Hematopoietic multipotent progenitor cell treated with erythropoietin and hydrocortisone succinate and interleukin-3 and kit ligand, for 15 days (in vitro differentiated cells): ENCODE measurements at regions not wholly inside any gene's neighbourhood (a gene's known extent, or its start where the extent isn't known, plus 50 kb on each side); places are given as distances from the start of the nearest gene placed in this dataset.
A peak's percentile ranks its signal among the peaks of the same experiment; 100 is the strongest.
"Not testable (repeated sequence)": the region's sequence is repeated elsewhere in the genome, so short reads cannot be mapped to it uniquely, and the experiment has no call there.

ENCODE experiments used
- DNase-seq: peaks from one replicate; pipeline ENCODE4 v3.0.0-alpha.2; 2015; ENCODE audit warnings: low spot score

DNA sequence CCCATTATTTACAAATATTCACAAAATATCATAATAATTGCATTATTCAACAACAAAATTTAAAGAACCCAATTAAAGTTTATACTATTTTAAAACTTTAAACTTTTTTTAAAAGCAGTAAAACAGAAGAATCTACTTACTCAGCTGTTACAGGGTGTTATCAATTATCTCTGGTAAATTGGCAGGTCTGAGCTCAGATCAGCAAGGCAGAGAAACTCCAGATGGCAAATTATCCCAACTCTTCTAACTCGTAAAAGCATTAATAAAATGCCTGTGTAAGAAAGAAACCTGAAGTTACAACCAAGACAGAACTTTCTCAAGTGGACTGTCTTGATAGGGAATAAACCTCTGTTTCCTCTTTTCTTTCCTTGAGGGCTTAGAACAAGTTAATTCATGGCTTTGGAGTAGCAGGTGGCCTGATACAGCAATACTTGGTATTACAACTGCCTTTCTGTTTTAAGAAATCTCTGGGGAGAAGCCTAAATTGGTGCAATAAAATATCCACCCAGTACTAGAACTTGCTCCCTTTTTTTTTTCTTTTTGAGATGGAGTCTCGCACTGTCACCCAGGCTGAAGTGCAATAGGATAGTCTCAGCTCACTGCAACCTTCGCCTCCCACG, 275.3 kb upstream of the MKLN1 start:
- DNase-seq, result no peak

DNA sequence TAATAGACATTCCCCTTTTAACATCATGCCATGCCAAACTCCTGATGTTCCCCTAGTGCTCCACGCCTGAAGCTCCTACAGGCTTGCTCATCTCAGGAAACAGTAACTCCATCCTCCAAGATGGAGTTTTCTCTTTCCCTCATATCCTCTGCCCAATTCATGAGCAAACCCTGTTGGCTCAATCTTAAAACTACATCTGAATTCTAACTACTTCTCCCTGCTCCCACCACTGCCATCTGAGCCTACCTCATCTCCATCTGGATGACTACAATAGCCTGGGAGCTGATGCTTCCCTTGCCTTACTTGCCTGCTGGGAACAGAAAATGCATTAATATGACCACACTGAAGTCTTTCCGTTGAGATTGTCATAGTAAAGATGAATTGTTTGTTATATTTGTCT, 271.7 kb upstream of the MKLN1 start:
- no peak for DNase-seq

GRCh38 chr7:131057015-131057793, 270.5 kb upstream of the MKLN1 start:
- DNase-seq, result no peak

- no peak for DNase-seq
These were observed 269.9 kb upstream of the MKLN1 start for GRCh38 chr7:131057794-131058070.

DNA sequence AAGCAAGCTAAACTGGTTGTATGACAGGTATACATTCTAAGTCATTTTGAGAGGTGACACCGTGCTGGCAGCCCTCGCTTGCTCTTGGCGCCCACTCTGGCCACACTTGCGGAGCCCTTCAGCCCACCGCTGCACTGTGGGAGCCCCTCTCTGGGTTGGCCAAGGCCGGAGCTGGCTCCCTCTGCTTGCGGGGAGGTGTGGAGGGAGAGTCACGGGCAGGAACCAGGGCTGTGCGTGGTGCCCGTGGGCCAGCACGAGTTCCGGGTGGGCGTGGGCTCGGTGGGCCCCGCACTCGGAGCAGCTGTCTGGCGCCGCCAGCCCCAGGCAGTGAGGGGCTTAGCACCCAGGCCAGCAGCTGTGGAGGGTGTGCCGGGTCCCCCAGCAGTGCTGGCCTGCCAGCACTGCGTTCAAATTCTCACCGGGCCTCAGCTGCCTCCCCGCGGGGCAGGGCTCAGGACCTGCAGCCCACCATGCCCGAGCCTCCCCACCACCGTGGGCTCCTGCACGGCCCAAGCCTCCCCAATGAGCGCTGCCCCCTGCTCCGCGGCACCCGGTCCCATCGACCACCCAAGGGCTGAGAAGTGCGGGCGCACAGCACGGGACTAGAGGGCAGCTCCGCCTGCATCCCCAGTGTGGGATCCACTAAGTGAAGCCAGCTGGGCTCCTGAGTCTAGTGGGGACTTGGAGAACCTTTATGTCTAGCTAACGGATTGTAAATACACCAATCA, 269.0 kb upstream of the MKLN1 start:
- not testable (repeated sequence) for DNase-seq

- not testable (repeated sequence) for DNase-seq
These were observed 268.3 kb upstream of the MKLN1 start for GRCh38 chr7:131059401-131059800.

DNA sequence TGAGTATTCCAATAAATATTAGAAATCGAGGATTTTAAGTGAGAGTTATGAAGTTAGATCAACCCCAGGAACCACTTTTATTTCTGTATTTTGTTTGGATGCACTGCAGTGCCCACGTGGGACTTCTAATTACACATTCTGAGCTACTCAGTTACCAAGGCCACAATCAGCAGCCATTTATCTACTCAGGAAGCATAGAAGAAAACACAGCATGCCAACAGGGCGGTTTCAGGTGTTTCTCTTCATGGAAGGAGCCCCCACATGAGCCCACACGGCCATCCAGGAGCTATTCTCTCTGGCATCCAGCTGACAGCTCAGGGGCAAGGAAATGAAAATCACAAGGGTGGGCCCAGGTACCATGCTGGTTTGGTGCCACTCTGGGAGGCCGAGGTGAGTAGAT, 266.5 kb upstream of the MKLN1 start:
- no peak for DNase-seq

- DNase-seq, result no peak
These were observed 265.9 kb upstream of the MKLN1 start for GRCh38 chr7:131061818-131062217.

- no peak for DNase-seq
These were observed 261.0 kb upstream of the MKLN1 start for GRCh38 chr7:131066635-131067034.

- no peak for DNase-seq
These were observed 260.5 kb upstream of the MKLN1 start for GRCh38 chr7:131067220-131067619.

- no peak for DNase-seq
These were observed 259.1 kb upstream of the MKLN1 start for GRCh38 chr7:131068604-131069021.

GRCh38 chr7:131071786-131072504, 255.7 kb upstream of the MKLN1 start:
- peak; percentile 77 for DNase-seq

DNA sequence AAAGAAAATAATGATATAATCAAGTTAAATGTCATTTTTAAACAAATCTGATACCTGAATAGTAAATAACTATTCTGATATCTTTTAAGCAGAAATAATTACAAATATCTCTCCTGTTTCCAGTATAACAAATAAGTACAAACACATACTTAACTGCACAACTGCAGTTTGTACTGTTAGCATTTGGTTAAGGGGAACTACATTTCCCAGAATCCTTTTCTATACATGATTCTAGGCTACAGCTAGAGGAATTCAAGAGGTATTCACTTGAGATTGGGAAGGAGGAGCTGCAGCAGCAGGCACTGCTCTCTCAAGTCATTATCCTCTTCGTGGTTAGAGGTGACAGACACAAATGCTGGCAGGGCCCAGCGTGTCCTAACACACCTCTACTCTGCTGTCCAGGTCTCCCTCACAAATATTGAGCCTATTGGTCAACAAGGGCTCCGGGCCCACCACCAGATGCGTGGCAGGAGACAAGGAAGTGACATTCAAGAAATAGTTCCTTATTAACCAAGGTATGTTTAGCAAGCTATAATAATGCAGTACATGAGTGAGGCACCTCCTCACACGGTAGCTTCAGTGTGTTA, 255.1 kb upstream of the MKLN1 start:
- DNase-seq, result peak; percentile 27

DNA sequence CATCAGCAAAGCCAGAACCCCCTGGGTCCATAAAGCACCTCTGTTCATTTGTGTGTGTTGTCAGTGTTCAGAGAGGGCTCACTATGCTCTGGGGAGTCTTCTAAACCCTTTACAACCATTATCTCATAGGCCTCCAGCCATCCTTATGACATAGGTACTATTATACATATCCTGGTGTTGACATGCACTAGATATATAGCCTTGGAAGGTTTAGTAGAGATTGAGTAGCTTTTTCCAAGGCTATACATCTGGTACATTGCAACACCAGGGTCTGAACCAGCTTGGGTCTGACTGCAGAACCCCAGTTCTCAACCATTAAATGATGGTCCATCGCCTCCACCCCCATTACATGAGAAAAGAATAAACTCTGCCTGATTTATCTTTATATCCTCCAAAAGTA, 253.6 kb upstream of the MKLN1 start:
- DNase-seq, result no peak

GRCh38 chr7:131074585-131074984, 253.1 kb upstream of the MKLN1 start:
- no peak for DNase-seq

DNA sequence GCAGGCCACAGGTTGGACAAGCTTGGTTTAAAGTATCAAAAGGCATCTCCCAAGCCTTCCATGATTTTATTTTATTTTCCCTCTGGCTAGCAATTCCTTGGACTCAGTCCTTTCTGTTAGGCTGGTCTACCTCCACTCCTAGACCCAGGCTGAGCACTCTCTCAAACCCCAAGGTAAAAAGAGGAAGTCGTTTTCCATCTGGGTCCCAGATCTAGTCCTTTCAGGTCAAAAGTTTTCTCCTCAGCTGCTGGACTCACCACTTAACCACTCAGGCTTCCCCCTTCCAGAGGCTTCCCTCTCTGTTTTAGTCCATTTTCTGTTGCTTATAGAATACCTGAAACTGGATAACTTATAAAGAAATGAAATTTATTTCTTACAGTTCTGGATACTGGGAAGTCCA, 252.3 kb upstream of the MKLN1 start:
- no peak for DNase-seq

DNA sequence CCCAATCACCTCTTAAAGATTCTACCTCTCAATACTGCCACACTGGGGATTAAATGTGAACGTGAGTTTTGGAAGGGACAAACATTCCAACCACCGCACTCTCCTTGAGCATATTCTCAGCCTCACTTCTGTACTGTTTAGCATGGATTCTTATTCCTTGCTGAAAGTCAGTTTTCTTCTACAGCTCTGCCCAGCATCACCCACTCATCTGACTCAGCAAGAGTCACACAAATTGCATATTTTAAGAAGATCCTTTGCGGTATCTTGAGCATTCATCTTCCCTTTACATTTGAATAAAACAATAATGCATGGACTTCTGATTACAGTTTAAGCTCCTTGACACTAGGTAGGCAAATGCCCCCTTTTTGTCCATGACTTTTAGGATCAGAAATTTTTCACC, 251.6 kb upstream of the MKLN1 start:
- no peak for DNase-seq

- no peak for DNase-seq
These were observed 250.9 kb upstream of the MKLN1 start for GRCh38 chr7:131076711-131077181.

DNA sequence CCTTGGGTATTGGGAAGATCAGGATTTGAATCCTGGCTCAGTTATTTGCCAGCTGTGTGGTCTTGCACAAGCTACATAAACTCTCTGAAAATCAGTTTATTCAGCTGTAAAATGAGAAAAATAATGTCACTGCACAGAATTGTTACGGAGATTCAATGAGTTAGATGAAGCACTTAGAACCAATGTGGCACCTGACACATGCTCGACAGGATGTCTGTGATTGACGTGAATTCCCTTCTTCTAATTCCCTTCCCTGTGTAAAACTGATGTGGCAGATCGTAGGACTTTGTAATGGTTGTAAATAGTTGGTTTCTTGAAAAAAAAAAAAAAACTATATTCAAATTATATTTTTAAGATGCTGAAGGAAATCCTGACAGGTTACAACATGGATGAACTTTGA, 249.9 kb upstream of the MKLN1 start:
- DNase-seq, result no peak

GRCh38 chr7:131080754-131081153, 246.9 kb upstream of the MKLN1 start:
- DNase-seq, result no peak

GRCh38 chr7:131081308-131081707, 246.4 kb upstream of the MKLN1 start:
- DNase-seq, result no peak

- DNase-seq, result no peak
These were observed 243.9 kb upstream of the MKLN1 start for GRCh38 chr7:131083781-131084180.
